ENCODE measurements at regions not wholly inside any gene's neighbourhood (a gene's known extent, or its start where the extent isn't known, plus 50 kb on each side); places are given as distances from the start of the nearest gene placed in this dataset.

DNA sequence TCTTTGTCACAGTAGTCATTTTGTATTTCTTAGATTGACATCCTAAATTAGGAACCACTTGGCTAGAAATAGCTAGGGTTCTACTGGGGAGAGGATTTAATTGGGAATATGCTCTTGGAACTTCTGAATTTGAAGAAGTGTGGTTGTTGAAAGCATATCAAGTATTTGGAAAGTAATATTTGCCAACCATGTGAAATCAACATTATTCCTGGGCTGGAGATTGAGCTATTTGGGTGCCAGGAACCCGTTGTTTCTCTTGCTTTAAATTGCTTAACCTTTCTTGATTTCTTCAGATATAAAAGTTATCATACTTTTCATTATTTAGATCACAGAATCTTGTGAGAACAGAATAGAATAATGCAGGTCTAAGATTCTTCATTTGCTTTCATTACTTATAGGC, 178.4 kb upstream of the ELL2 start:
- TF ChIP-seq CTCF (conservative IDR thresholded peaks at IDR 0.05) (no peak), ZFX (IDR thresholded peaks at IDR 0.05) (no peak)

Measured in C4-2B (cell line).